Superior temporal gyrus (tissue), 1 donor: ENCODE measurements at regions not wholly inside any gene's neighbourhood (a gene's known extent, or its start where the extent isn't known, plus 50 kb on each side); places are given as distances from the start of the nearest gene placed in this dataset.

Experiments
- DNase-seq: peaks from one replicate; pipeline ENCODE4 v3.0.0-alpha.2; 2016; ENCODE audit errors: extremely low spot score

GRCh38 chr15:62940755-62941361 is 101.7 kb upstream of the TPM1 start:
- DNase-seq = peak; percentile 76

GRCh38 chr15:62941699-62942098 is 100.8 kb upstream of the TPM1 start:
- no peak for DNase-seq

- DNase-seq = no peak
Measured at GRCh38 chr15:62942428-62942827, 100.1 kb upstream of the TPM1 start.

GRCh38 chr15:62945063-62945462 is 97.5 kb upstream of the TPM1 start:
- DNase-seq = no peak

GRCh38 chr15:62945760-62946159 is 96.8 kb upstream of the TPM1 start:
- no peak for DNase-seq

- no peak for DNase-seq
Measured at GRCh38 chr15:62946940-62947339, 95.6 kb upstream of the TPM1 start.

- DNase-seq = no peak
Measured at GRCh38 chr15:62950462-62950931, 92.0 kb upstream of the TPM1 start.

- DNase-seq = no peak
Measured at GRCh38 chr15:62951481-62951880, 91.1 kb upstream of the TPM1 start.

GRCh38 chr15:62953021-62953420 is 89.5 kb upstream of the TPM1 start:
- DNase-seq = no peak

- DNase-seq = no peak
Measured at GRCh38 chr15:62953496-62954045, 89.0 kb upstream of the TPM1 start.

GRCh38 chr15:62957130-62957529 is 85.4 kb upstream of the TPM1 start:
- DNase-seq = no peak

GRCh38 chr15:62958528-62959363 is 83.8 kb upstream of the TPM1 start:
- DNase-seq = no peak

- no peak for DNase-seq
Measured at GRCh38 chr15:62961134-62961533, 81.4 kb upstream of the TPM1 start.

GRCh38 chr15:62962101-62962995 is 80.2 kb upstream of the TPM1 start:
- DNase-seq = no peak

- DNase-seq = no peak
Measured at GRCh38 chr15:62964251-62964650, 78.3 kb upstream of the TPM1 start.

GRCh38 chr15:62966294-62967078 is 76.1 kb upstream of the TPM1 start:
- no peak for DNase-seq

- DNase-seq = no peak
Measured at GRCh38 chr15:62968699-62969098, 73.8 kb upstream of the TPM1 start.

GRCh38 chr15:62969442-62970089 is 73.0 kb upstream of the TPM1 start:
- DNase-seq = no peak

- DNase-seq = no peak
Measured at GRCh38 chr15:62972814-62973213, 69.7 kb upstream of the TPM1 start.

- no peak for DNase-seq
Measured at GRCh38 chr15:62975515-62975914, 67.0 kb upstream of the TPM1 start.
